Stimulated activated CD4-positive, alpha-beta T cell treated with anti-CD3 and anti-CD28 coated beads, Interleukin-12 subunit alpha, Interleukin-12 subunit beta, amount 100 ng/mL, for 48 hours (primary cell): ENCODE measurements at regions not wholly inside any gene's neighbourhood (a gene's known extent, or its start where the extent isn't known, plus 50 kb on each side); places are given as distances from the start of the nearest gene placed in this dataset.

ENCODE experiments used
- DNase-seq, 3 donors: peaks; one replicate each; pipeline ENCODE4 v3.0.0-alpha.2; 2020; ENCODE audit warnings: low read depth in 2 of 3, low spot score in 1 of 3

DNA sequence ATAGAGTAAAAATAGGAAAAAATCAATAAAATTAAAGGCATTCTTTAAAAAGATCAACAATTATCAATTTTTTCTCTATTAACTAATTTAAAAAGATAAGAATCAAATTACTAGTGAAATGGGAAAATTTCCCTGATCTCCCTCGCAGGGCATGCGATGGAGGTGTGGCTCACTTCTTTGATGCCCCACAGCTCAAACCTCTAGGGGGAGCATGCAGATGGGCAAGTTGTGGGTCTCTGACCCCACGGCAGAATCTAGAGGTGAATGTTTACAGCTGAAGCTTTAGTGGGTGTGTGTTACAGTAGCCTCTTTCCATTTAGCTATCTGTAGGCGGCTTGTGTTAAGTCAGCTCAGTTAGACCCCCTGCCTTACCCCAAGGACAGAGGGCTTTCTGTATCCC is 1348.8 kb downstream of the PCDH18 start:
- DNase-seq: no peak

GRCh38 chr4:136156947-136157346 is 1375.3 kb downstream of the PCDH18 start:
- no peak for DNase-seq

- DNase-seq: no peak
These were observed 1382.2 kb downstream of the PCDH18 start for GRCh38 chr4:136150046-136150445.

GRCh38 chr4:136136601-136137000 is 1395.7 kb downstream of the PCDH18 start:
- no peak for DNase-seq

DNA sequence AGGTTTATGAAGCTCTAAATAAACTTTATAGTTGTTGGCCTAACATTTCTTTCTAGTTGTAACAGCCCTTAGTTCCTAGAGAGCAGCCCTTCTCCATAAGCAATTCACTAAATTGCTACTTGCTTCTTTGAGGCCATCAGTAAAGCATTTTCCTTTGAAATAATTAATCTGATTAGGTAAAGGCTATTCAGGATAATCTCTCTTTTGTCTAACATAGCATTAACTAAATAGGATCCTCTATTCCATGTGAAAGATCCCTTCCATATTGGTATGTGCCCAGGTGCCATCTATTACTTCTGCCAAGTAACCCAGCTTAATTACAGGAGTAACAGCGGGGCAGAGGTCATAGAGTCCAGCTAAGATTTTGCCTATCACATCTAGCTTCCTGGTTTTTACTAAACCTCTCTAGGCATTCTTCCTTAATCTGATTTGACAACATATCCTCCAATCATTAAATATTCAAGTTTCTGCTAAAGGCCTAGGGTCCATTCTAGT is 1408.0 kb downstream of the PCDH18 start:
- DNase-seq: no peak

DNA sequence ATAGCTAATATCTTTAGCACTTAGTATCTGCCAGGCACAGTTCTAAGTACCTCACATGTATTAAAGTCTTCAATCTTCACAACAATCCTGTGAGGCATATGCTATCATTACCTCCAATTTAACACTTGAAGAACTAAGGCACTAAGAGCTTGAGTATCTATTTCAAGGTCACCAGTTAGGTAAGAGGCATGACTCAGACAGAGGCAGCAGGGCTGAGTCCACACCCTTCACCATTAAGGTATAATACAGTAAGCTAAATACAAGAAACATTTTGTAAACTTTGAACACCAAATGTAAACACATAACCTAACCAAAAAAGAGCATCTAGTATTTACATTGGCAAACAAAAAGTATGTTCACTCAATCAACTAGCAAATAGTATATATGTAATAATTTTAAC is 1410.9 kb downstream of the PCDH18 start:
- no peak for DNase-seq

DNA sequence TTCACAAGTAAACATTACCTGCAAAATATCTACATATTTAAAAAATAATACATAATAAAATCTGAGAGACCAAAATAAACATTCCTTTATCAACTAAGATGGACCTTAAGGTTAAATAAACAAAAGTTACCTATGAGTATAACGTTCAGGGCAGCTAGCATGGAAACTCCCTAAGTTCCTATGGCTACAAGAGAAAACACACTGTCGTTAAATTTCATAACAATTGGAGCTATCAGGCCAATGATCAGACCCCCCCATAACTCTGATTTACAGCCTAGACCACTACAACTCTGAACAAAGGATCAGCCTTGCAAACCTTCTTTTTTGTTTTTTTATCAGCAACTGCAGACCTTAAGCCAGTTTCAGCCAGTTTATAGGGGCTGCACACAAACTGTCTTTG is 1418.4 kb downstream of the PCDH18 start:
- no peak for DNase-seq

DNA sequence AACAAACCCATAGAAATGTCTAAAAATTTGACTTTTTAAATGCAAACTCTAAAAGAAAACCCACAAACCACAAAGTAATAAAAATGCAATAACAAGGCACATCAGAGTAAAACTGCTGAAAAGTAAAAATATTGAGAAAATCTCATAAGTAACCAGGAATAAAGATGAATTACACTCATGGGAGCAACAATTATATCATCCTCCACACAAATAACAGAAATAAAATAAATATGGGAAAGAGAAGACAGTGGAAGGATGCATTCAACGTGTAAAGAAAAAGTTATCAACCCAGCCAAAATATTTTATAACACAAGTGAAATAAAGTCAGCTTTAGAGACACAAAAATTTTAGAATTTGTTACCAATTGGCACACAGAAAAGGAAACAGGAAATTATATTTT is 1420.2 kb downstream of the PCDH18 start:
- DNase-seq: no peak

DNA sequence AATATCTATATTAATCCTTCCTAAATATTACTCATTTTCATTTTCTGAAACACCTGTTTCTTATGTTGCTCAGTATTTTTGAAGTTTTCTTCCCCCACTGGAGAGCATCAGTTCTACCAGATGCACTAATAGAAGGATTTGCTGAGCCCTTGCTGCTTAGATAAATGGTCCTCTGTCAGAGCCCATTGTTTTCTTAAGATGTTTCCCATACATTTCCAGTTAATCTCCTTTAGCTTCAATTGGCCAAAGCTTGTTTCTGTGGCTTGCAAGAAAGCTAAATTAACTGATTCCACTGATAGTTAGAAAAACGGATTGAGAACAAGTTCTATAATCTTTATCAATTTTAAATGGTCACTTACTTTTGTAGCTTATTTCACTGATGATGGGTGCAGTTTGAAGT is 1425.5 kb downstream of the PCDH18 start:
- no peak for DNase-seq

DNA sequence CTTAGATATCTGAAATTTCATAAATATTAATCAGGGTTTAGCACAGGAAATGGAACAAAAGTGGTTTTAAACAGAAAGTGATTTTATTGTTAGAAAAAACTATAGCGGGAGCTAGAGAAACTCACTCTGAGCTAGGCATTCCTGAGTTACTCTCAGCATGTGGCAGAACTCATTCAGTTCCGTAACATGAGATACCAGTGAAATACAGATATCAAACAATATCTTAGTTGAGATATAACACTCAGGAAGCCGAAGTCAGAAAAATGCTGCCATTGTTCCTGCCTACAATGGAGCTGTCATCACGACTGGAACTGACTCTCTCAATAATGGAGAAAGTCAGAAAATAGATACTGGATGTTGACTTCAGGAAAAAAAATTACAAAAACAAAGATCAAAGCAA is 1428.7 kb downstream of the PCDH18 start:
- no peak for DNase-seq

- DNase-seq: no peak
These were observed 1434.6 kb downstream of the PCDH18 start for GRCh38 chr4:136097676-136098075.

GRCh38 chr4:136088211-136088867 is 1444.0 kb downstream of the PCDH18 start:
- DNase-seq: no peak

GRCh38 chr4:136078976-136079375 is 1453.3 kb downstream of the PCDH18 start:
- DNase-seq: no peak

- DNase-seq: no peak
These were observed 1475.5 kb downstream of the PCDH18 start for GRCh38 chr4:136056748-136057147.

DNA sequence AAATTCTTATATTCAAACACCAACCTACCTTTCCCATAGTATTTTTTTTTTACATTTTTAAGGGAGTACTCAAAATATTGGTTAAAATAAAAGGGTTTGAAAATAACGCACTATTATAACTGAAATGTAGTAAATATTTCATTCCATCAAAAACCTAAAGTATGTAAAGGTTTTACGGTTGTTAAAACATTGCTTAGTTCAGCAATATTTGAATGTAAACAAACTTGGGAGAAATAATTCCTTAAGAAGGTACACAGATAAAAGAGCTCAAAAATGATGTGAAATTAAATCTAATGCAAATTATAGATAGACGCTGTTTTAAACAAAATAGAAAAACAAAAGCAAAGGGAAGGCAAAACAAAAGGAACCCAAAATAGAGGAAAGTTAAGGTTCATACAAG is 1476.9 kb downstream of the PCDH18 start:
- DNase-seq: no peak

DNA sequence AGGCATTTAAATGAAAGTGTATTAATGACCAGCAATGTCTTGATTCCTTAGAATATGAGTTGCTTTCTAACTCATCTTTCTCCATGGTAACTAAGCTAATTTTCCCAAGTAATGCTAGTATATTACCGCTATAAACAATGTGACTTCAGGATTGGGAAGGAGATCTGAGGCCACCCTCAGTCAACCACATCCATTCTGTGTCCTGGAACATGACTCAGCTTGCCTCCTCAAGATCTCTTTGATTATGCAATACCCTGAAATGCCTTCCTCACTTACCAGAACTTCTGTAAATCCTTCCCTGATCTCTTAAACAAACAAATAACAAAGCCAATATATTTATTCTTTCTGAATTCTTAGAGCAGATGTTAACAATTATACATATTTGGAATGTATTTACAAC is 1495.5 kb downstream of the PCDH18 start:
- no peak for DNase-seq

GRCh38 chr4:136032391-136032790 is 1499.9 kb downstream of the PCDH18 start:
- DNase-seq: no peak

GRCh38 chr4:136025540-136025939 is 1506.8 kb downstream of the PCDH18 start:
- no peak for DNase-seq

GRCh38 chr4:136017556-136017955 is 1514.7 kb downstream of the PCDH18 start:
- DNase-seq: no peak

- no peak for DNase-seq
These were observed 1520.1 kb downstream of the PCDH18 start for GRCh38 chr4:136012220-136012619.

DNA sequence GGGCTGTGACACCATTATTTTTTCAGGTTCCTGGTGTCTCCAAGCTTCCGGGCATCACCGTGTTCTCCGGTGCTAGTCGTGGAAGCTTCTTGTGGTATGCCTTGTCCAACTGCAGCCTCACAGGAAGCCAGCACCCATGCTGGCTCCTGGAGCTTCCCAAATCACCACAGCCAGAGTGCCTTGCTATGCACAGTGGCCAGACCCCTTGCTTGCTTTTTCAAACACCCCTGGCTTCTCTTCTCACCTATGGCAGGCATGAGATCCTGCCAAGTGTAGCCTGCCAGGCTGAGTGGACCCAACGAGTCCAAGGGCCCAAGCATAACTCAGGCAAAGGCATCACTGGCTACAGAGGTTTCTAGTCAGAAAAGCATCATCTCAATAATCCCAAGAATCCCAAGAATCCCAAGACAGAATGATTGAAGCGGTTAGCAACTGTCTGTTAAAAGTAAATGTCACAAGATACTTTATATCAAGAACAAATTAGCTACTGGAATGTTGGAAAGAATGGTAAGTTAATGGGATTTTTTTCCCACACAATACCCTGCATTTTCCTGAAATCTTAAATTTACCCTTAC is 1522.9 kb downstream of the PCDH18 start:
- no peak for DNase-seq

GRCh38 chr4:136007991-136008390 is 1524.3 kb downstream of the PCDH18 start:
- DNase-seq: no peak

DNA sequence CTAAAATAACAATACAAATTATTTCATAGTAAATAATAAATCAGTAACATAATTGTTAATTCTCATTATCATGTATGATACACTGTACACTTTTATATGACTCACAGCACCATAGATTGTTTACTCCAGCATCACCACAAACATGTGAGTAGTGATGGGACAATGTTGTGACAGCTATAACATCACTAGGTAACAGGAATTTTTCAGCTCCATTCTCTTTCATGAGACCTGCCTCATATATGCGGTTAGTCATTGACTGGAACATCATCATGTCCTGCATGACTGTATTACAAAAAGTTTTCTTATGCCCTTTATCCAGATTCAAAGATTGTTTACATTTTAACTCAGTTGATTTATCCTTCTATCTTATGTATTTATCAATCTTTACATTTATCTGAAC is 1530.0 kb downstream of the PCDH18 start:
- DNase-seq: no peak
